GM12801 (cell line): ENCODE measurements at regions not wholly inside any gene's neighbourhood (a gene's known extent, or its start where the extent isn't known, plus 50 kb on each side); places are given as distances from the start of the nearest gene placed in this dataset.

Experiments
- CTCF ChIP-seq: IDR thresholded peaks from one replicate; pipeline ENCODE4 v1.5.1; 2011; ENCODE audit warnings: control low read depth; ENCODE audit not compliant: insufficient read length; ENCODE audit errors: extremely low read depth

GRCh38 chr9:120326049-120326693 lies 253.8 kb downstream of the CDK5RAP2 start:
- no peak for TF ChIP-seq CTCF

GRCh38 chr9:120324996-120325642 lies 254.8 kb downstream of the CDK5RAP2 start:
- TF ChIP-seq CTCF = no peak

GRCh38 chr9:120324461-120324860 lies 255.5 kb downstream of the CDK5RAP2 start:
- no peak for TF ChIP-seq CTCF

GRCh38 chr9:120323125-120323524 lies 256.8 kb downstream of the CDK5RAP2 start:
- no peak for TF ChIP-seq CTCF

- TF ChIP-seq CTCF = no peak
Observed at GRCh38 chr9:120319452-120319851, 260.5 kb downstream of the CDK5RAP2 start.

GRCh38 chr9:120315154-120315553 lies 264.8 kb downstream of the CDK5RAP2 start:
- no peak for TF ChIP-seq CTCF

- TF ChIP-seq CTCF = no peak
Observed at GRCh38 chr9:120312031-120312430, 267.9 kb downstream of the CDK5RAP2 start.
